GM21528 (cell line): ENCODE measurements at regions not wholly inside any gene's neighbourhood (a gene's known extent, or its start where the extent isn't known, plus 50 kb on each side); places are given as distances from the start of the nearest gene placed in this dataset.

Source experiments
- ATAC-seq: cut with Tn5 transposase; IDR thresholded peaks from one replicate; pipeline ENCODE4 v1.9.1; 2021; ENCODE audit warnings: mild to moderate bottlenecking, moderate library complexity; ENCODE audit not compliant: unreplicated experiment, low FRiP score

DNA sequence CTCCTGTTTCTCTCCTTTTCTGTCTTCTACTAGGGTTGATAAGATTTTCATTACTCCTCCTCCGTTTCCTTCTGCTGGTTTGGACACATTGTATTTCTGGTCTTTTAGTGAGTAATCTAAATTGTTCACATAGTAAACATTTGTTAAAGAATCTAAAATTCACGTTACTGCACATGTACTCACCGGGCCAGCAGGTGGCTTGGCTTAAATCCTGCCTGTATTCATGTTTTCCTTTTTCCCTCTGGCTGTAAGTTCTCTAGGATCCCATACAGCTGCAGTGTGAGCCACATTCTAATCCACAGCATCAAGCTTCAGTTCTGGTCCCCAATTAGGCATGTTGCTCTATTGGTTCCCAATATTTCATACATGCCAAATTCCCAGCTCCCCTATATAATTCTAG, 958.3 kb downstream of the ADGRL2 start:
- ATAC-seq: no peak

DNA sequence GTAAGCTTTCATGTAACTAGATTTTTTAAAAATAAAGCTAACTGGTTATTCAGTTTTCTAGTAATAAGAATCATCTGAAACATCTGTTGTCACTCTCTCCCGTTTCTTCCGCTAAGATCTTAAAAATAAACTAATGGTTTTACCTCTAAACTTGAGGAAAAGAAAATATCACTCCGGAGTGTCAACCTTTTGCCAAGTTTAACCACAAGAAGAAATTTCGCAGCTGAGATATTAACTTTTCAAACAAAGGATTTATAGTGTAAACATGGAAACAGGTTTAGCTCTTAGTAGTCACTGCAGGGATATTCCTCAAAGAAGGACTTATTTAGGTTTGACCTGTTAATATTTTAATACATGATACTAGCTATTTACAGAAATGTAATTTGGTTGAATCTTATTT, 954.9 kb downstream of the ADGRL2 start:
- ATAC-seq: no peak

DNA sequence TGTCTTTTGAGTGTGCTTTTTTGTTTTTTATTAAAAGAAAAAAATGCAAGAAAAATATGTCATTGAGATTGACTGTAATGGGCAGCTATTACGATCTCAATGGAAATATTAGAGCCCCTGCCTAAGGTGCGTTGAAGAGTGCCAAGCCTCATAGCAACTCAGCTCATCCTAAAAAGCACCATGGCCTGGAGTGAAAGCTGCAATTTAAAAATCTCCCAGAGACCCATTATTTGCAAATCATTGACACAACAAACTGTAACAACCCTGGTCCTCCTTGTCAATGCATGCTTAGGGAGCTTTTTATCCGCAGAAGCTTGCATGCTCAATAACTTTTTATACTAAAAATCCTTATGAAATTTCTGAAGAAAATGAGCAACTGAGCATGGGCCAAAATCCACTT, 954.5 kb downstream of the ADGRL2 start:
- no peak for ATAC-seq

DNA sequence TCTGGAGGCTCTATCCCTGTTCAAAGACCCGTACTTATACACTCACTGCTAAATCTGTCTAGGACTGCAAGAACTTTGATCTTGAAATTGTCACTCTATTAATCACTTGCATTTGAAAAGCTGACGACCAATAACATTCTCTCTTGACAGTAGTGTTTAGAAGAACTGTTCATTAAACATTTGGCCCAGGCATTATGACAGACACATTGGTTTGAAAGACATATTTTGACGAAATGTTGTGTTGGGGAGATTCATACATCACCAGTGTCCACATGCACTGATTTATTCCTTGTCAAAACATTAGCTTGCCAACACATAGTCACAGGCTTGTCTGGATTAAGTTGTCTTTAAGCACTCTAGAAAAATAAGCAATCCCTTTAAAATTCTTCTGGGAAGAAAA, 951.3 kb downstream of the ADGRL2 start:
- ATAC-seq: no peak

DNA sequence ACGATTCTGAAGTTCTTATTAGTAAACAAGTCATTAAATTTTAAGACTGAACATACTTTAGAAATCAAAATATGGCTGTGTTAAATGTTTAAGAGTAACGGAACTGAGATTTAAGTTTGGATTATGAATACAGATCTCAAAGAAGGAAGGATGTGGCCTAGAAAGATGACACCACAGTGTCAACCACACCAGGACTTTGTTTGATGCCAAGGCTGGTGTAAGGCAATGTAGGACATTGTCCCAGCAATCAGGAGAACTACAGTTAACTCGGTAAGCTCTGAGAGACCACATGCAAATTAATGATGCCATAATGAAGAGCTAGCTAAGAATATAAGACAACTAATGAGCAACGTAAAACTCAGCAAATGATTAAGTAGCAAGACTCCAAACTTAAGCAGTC, 932.9 kb downstream of the ADGRL2 start:
- ATAC-seq: no peak

DNA sequence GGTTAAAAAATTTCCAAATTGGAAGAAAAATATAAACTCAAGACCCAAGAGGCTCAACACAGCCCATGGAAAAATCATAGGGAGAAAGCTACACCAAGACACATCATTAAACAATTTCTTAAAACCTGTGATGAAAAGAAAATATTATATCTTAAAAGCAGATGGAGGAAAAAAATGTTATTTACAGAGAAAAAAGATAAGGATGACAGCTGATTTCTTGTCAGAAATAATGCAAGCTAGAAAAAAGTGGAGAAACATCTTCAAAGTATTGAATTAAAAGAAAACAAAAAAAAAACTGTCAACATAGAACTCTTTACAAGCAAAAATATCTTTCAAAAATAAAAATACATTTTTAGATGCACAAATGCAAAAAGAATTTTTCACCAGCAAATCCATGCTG, 930.5 kb downstream of the ADGRL2 start:
- ATAC-seq: no peak

DNA sequence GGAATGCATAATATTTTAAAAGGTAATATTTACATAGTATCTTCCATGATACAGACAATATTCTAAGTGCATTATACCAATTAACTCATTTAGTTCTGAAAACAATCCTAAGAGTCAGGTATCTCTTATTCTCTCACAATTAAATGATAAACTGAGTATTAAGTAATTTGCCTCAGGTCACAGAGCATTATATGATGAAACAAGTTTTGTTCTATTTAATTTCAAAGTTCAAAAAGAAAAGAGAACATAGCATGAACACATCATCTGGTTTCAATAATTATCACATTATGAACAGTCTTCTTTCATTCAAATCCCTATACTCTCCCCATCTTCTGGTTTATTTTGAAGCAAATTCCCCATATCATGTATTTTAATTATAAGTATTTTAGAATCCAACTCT, 927.5 kb downstream of the ADGRL2 start:
- ATAC-seq: no peak

DNA sequence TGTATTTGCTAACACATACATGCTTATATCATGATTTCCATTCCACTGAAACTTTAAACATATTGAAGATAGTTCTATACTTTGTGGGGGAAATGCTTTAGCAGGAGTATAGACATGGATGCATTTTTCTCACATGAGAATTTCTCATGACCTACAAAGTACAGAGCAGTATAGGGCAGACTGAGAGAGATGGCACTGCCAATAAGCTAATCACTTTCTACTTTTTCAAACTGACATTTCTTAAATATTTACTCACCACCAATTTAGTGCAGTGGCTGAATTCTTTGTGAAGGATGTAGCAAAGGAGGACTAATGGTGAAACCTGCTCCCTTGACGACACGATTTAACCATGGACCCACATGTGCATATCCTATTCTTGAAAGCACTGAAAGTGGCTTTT, 923.5 kb downstream of the ADGRL2 start:
- ATAC-seq: no peak

DNA sequence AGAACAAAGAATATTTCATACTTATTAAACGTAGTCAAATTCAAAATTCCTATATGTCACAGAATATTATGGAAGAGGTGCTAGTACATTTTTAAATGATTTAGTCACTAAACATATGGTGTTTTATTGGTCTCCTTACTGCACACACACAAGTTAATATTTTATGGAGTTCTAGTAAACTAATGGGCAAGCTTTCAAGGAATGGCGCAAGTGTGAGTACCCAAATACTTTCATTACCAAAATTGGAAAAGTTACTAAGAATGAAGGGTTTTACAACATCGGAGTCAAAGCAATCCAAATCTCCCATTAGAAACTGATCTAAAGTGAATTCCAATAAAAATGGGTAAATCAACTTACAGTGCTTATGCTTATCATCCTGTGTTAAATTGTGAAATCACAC, 921.9 kb downstream of the ADGRL2 start:
- ATAC-seq: no peak

DNA sequence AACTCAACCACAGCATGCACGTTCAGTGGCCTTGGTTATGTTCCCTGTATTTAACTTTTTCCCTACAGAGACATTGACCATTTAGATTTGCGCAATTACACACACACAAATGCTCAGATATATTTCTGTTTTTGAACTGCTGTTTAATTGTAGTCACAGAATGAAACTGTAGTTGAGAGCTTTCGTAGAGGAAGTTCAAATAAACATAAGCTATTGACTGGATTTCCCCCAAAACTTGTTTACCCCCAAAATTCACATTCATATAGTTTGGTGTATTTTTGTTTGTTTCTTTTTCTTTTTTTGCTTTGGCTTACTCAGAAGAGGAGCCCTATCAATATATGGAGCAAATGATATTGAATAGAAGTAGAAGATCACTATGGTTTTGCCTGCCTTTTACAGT, 921.0 kb downstream of the ADGRL2 start:
- ATAC-seq: no peak

DNA sequence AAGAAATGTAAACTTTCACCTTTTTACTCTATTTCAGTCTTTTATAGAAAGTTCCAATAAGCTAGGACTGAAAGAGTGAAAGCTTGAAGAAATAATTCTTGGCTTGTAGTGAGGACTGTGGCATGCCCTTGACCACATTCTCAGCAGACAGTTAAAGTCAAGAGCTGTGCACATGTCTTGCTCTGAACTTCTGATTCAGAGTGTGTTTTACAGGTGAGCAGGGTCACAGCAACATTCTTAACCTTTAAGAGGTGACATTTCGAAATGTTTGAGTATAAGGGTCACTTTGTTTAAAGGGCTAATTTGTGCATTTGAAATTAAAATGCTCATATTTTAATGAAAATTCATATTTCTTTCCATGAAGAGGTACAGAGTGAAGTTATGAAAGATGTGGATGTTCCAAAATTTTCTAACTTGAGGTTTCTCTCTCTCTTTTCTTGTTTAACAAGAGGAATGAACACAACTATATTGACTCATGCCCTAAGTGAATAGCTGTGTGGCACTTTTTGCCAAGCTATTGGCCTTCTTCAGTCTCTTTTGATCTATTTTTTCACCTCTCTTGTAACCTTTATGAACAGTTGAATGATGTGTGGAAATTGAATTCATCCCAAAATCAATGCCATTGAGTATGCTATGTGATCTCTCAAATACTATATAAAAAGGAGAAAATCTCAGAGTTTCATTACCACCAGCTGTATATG, 918.1 kb downstream of the ADGRL2 start:
- ATAC-seq: no peak

DNA sequence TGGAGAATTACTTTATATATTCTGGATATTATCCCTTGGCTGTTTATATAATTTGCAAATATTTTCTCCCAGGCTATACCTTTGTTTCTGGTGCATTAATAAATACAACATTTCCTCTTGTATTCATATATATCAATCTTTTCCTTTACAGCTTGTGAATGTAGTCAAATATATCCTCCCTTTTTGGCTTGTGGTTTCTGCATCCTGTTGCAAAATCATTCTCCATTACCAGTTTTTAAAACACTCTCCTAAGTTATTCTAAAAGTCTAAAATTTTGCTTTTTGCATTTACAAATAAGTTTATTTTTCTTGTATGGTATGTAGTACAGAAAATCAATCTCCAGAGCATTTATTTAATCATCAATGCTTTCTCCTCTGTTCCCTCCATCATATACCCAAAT, 909.4 kb downstream of the ADGRL2 start:
- no peak for ATAC-seq

DNA sequence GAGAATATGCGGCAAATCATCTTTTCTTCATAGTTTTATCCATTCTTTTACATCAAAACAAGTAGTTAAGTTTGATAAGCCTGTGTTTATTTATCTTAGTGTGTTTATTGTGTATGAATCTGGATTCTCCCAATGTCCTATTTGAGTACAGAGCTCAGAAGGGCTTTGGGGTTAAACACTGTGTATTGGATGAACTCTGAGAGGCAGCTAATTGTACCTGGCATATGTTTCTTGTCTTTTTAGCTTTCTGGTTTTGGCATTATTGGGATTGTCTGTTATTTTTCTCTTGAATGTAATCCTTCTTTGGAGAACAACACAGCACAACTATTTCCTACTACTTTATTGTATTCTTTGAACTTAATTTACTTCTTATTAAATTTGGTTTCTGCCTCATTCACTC, 906.9 kb downstream of the ADGRL2 start:
- ATAC-seq: no peak

DNA sequence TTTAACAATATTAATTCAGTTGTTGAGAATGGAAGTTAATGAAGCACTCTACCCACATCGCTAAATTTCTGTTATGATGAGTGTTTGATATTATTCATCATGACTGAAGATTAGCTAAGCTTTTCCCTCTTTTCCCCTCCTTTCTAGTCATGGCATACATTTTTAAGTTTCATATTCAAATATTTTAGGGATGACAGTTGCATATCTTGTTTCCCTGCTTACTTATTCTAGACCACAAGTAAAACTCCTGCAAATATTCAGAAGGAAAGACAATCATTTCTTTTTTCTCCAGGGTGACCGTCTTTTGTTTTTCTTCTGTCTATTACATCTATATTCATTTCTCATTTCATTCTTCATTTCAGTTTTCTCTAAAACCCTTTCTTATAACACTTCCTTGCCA, 906.0 kb downstream of the ADGRL2 start:
- no peak for ATAC-seq

DNA sequence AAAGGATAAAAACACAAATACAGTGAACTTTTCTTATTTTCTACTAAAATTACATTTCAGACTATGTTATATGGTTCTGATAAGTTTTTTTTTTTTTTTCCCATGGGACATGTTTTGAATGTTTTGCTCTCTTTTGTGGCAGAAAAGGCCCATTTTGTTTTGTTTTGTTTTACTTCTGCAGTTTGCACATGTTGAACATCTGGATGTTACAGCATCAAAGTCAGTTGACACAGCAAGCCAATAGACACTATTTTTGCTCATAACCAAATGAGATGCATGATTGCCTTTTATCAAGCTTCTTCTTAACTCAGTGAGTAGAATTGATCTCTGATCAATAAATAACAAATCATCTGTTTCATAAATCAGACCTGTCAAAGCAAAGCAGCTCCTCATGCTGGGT, 904.2 kb downstream of the ADGRL2 start:
- ATAC-seq: no peak

DNA sequence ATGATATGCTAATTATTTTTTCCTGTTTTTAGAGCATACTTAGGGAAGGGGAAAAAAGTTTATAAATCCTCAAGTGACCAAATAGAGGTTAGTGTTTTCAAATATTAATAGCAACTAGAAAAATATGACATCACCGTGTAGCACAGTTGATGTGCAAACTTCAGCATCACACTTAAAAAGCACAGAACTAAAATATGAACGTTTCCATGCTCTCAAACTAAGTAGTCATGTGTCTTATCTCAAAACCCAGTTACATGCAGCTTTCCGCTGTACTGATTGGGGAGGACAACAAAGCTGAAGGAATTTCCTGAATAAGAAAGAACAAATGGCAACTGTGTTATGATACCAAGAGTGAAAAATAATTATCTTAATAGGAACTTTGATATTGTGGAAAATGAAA, 903.7 kb downstream of the ADGRL2 start:
- no peak for ATAC-seq

DNA sequence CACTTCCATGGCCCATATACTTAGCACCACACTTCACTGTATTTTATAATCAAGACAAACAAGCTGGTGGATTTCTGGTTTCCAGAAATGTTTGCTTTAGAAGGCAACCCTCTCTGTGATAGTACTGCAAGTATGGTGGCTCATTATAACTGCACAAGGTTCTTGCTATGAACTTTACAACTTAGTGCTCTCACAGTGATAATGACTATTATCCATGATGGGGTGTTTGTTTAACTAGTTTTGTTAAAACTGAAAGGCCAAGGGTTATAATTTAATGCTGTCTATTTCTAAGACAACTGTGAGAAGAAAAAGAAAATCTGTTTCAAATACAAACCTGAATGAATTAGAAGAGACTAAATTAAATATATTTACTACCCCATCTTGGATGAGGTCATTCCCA, 903.2 kb downstream of the ADGRL2 start:
- no peak for ATAC-seq

DNA sequence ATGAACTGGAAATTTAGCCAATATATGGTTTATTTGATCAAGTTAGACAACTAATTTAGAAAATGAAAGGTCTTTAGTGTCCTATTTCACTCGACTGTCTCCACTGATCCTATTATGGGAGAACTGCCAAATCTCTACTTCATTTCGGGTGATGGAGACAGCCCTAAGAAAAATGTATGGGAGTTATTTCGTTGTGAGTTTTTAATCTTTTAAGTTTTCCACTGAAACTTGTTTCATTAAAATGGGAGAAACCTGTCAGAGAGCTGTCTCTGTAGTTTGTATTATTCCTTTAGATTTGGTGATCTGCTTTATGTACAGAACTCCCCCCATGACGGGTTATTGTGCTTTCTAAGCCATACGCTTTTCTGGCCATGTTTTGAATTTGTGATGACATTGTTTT, 899.7 kb downstream of the ADGRL2 start:
- ATAC-seq: no peak

DNA sequence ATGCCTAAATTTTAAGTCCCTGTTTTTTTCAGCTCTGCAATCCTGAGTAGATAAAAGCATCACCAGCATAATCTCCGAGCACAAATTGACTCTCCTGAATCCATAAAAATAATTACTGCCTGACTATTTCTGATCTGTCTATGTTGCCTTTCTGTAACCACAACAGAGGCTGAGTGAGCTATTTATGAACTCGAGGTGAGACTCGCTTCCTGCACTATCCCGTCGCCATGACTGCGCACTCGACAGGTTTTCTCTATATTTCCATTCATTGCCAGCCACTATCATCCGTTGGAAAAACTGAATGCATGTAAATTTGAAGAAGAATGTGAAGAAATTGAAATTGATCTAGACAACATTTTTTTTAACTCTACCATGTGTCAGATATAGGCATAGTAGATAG, 897.2 kb downstream of the ADGRL2 start:
- ATAC-seq: no peak

DNA sequence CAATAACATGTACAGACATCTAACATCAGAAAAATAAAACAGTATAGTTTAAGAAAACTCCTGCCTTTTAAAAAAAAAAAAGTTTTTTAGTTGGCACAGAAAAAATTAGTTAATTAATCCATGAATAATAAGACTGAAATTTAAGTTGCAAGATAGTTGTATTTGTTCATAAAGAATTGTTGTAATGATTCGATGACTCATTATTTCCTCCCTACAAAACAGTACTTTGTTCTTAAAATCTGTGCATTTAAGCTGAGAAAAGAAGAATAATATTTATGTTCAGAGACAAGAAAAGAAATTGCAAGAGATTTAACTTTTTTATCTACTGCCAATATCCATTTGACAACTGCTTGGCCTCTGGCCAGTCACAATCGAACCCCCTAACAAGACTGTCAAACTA, 894.7 kb downstream of the ADGRL2 start:
- ATAC-seq: no peak

DNA sequence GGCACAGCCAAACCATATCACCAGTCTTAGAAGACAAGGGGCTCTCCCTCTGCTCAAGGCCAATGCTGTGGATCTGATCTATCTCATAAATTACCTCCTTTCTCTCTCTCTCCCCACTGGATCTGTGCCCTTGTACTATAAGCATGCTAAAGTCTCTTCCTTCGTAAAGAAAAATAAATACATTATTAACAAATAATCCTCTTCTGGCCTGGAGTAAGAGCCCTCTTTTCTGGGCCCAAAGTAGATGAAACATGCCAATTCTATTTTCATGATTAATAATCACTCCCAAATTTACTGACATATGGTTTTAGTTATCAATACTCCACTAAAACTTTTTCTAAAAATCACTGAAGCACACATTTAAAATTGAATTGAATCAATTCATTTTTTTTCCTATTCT, 889.7 kb downstream of the ADGRL2 start:
- no peak for ATAC-seq

DNA sequence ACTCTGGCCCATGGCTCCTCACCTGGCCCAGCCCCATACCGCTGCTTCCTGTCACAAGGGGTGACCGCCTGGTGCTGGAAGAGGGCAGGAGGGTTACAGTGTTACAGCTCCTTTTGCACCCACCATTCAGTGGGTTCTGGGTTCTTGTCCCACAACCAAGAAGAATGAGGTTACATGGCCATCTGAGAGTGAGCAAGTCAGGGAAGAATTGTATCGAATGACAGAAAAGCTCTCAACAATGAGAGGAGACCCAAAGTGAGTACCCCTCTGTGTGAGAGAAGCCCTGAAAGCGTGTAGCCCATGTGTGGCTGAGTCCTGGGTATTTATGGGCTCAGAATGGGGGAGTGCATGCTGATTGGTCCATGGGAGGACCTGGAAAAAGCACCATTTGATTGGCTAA, 888.5 kb downstream of the ADGRL2 start:
- no peak for ATAC-seq

DNA sequence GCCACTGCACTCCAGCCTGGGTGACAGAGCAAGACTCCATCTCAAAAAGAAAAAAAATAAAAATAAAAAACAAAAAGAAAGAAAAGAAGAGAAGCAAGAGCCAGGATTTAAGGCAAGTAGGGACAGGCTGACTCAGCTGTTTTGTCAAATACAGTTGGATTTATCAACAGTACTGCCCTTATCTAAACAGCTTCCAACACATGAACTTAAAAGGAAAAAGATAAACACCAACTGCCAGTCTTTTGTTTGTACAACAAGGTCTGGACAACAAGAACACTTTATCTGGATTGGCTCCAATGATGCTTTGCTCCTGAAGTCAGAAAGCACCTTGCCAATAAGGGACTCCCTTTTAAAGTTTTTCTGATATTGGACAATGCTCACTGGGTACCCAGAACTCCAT, 886.0 kb downstream of the ADGRL2 start:
- ATAC-seq: no peak
